ENCODE measurements at regions not wholly inside any gene's neighbourhood (a gene's known extent, or its start where the extent isn't known, plus 50 kb on each side); places are given as distances from the start of the nearest gene placed in this dataset.

GRCh38 chr15:77826006-77826695 lies 193.4 kb upstream of the LINGO1 start:
- DNase-seq = peak; percentile 4
- Histone ChIP-seq H3K9me3 (no peaks in the 10 kb centered on the region), H3K36me3 (no peaks in the 10 kb centered on the region), H3K4me1 (peaks cover 12% of the 10 kb centered on the region), H3K27me3 (peaks cover 1% of the 10 kb centered on the region), H3K4me3 (ENCODE audit: low read depth, low read length) (no peak overlapping the region)
- no peak for TF ChIP-seq CTCF (IDR thresholded peaks at IDR 0.05; ENCODE audit: low read depth, low read length)

GRCh38 chr15:77825546-77825945 lies 192.8 kb upstream of the LINGO1 start:
- no peak overlapping the region for H3K4me3 ChIP-seq (ENCODE audit: low read depth, low read length)
- peaks cover 12% of the 10 kb centered on the region for H3K4me1 ChIP-seq
- H3K36me3 ChIP-seq = no peaks in the 10 kb centered on the region
- peak; percentile 9 for DNase-seq
- no peak for TF ChIP-seq CTCF (IDR thresholded peaks at IDR 0.05; ENCODE audit: low read depth, low read length)
- H3K27me3 ChIP-seq = peaks cover 7% of the 10 kb centered on the region
- H3K9me3 ChIP-seq = no peaks in the 10 kb centered on the region

GRCh38 chr15:77825252-77825542 lies 192.5 kb upstream of the LINGO1 start:
- Histone ChIP-seq H3K9me3 (no peaks in the 10 kb centered on the region), H3K4me3 (ENCODE audit: low read depth, low read length) (no peak overlapping the region), H3K36me3 (no peaks in the 10 kb centered on the region), H3K27me3 (peaks cover 11% of the 10 kb centered on the region), H3K4me1 (peaks cover 12% of the 10 kb centered on the region)
- DNase-seq = peak; percentile 4
- TF ChIP-seq CTCF (IDR thresholded peaks at IDR 0.05; ENCODE audit: low read depth, low read length) = no peak

- no peak for TF ChIP-seq CTCF (IDR thresholded peaks at IDR 0.05; ENCODE audit: low read depth, low read length)
- Histone ChIP-seq H3K4me1 (peaks cover 12% of the 10 kb centered on the region), H3K9me3 (no peaks in the 10 kb centered on the region), H3K4me3 (ENCODE audit: low read depth, low read length) (no peak overlapping the region), H3K27me3 (peaks cover 17% of the 10 kb centered on the region), H3K36me3 (no peaks in the 10 kb centered on the region)
- peak; percentile 2 for DNase-seq
Measured at GRCh38 chr15:77824361-77825251, 191.9 kb upstream of the LINGO1 start.

GRCh38 chr15:77823736-77824135 lies 191.0 kb upstream of the LINGO1 start:
- no peak for DNase-seq
- no peak overlapping the region for H3K4me3 ChIP-seq (ENCODE audit: low read depth, low read length)
- no peaks in the 10 kb centered on the region for H3K9me3 ChIP-seq
- no peak for TF ChIP-seq CTCF (IDR thresholded peaks at IDR 0.05; ENCODE audit: low read depth, low read length)
- peaks cover 12% of the 10 kb centered on the region for H3K4me1 ChIP-seq
- no peaks in the 10 kb centered on the region for H3K36me3 ChIP-seq
- peaks cover 24% of the 10 kb centered on the region for H3K27me3 ChIP-seq

Measured in BE2C (cell line).